GM23248 (cell line): ENCODE measurements at regions not wholly inside any gene's neighbourhood (a gene's known extent, or its start where the extent isn't known, plus 50 kb on each side); places are given as distances from the start of the nearest gene placed in this dataset. TPM values are rescaled to one million over a fixed set of nuclear protein-coding genes. Genes with fewer than 3 reads are reported as not detected.

Experiments
- DNase-seq: peaks from one replicate; pipeline ENCODE4 v3.0.0-alpha.2; 2015
- H2AFZ ChIP-seq: fragments of 200-600 bp; sonication (generic); 2 replicates; pipeline ENCODE4 v1.6.1; 2016; ENCODE audit warnings: antibody characterized with exemption
- H3F3A ChIP-seq: fragments of 200-600 bp; sonication (generic); 2 replicates; pipeline ENCODE4 v1.6.1; 2016; ENCODE audit warnings: mild to moderate bottlenecking, antibody characterized with exemption, mixed run types; ENCODE audit not compliant: insufficient read depth
- H3K27ac ChIP-seq: fragments of 200-600 bp; sonication (generic); 2 replicates; pipeline ENCODE4 v1.5.1; 2016; ENCODE audit warnings: mild to moderate bottlenecking
- H3K27me3 ChIP-seq: fragments of 200-600 bp; sonication (generic); replicated peaks from 2 replicates; pipeline ENCODE4 v1.6.1; 2016; ENCODE audit warnings: mild to moderate bottlenecking; ENCODE audit not compliant: insufficient read depth
- H3K36me3 ChIP-seq: fragments of 200-600 bp; sonication (generic); 2 replicates; pipeline ENCODE4 v1.6.1; 2016; ENCODE audit warnings: low read depth, mild to moderate bottlenecking
- H3K4me1 ChIP-seq: fragments of 200-600 bp; sonication (generic); 2 replicates; pipeline ENCODE4 v1.6.1; 2016; ENCODE audit warnings: mild to moderate bottlenecking; ENCODE audit not compliant: insufficient read depth
- H3K4me2 ChIP-seq: fragments of 200-600 bp; sonication (generic); one replicate; pipeline ENCODE4 v1.6.1; 2016; ENCODE audit warnings: mild to moderate bottlenecking; ENCODE audit not compliant: unreplicated experiment
- H3K4me3 ChIP-seq: fragments of 200-600 bp; sonication (generic); 2 replicates; pipeline ENCODE4 v1.5.1; 2016; ENCODE audit warnings: mild to moderate bottlenecking
- H3K79me2 ChIP-seq: fragments of 200-600 bp; sonication (generic); 2 replicates; pipeline ENCODE4 v1.6.1; 2016; ENCODE audit warnings: mild to moderate bottlenecking; ENCODE audit not compliant: insufficient read depth
- H3K9ac ChIP-seq: fragments of 200-600 bp; sonication (generic); 2 replicates; pipeline ENCODE4 v1.6.1; 2016; ENCODE audit warnings: mild to moderate bottlenecking
- H3K9me2 ChIP-seq: fragments of 200-600 bp; sonication (generic); 2 replicates; pipeline ENCODE4 v1.6.1; 2016; ENCODE audit warnings: mixed run types, mild to moderate bottlenecking, moderate library complexity; ENCODE audit not compliant: insufficient read depth
- H3K9me3 ChIP-seq: fragments of 200-600 bp; sonication (generic); one replicate; pipeline ENCODE4 v1.6.1; 2017; ENCODE audit warnings: low read depth
- H4K20me1 ChIP-seq: fragments of 200-600 bp; sonication (generic); 2 replicates; pipeline ENCODE4 v1.6.0; 2016; ENCODE audit not compliant: insufficient read depth
- EZH2 ChIP-seq: fragments of 200-600 bp; sonication (generic); IDR thresholded peaks from 2 replicates; pipeline ENCODE4 v1.6.1; 2018; ENCODE audit warnings: antibody characterized with exemption, mild to moderate bottlenecking; ENCODE audit not compliant: insufficient read depth, poor library complexity, severe bottlenecking
- EZH2phosphoT487 ChIP-seq: fragments of 200-600 bp; sonication (generic); IDR thresholded peaks from 2 replicates; pipeline ENCODE4 v1.6.1; 2018; ENCODE audit warnings: antibody characterized with exemption, moderate library complexity, mild to moderate bottlenecking, low read depth; ENCODE audit not compliant: insufficient read depth
- WGBS, 2 experiments: methylation state at CpG; one replicate each; pipeline ENCODE4 v1.1.6; 2015 to 2017; ENCODE audit warnings: low lambda C conversion rate in 2 of 2, low coverage in 1 of 2; ENCODE audit errors: missing lambda C conversion rate in 2 of 2; 5-methylcytosine and 5-hydroxymethylcytosine counted together
- in situ Hi-C: fragments of 300-500 bp; cut with MboI; formaldehyde crosslinking; loops from 2 replicates; pipeline ENCODE4 v1.15.0; 2020
- microRNA counts: library from miRNA; unstranded; fragments of <30 nt; microRNA quantifications from one replicate; lab custom pipeline; 2016
- microRNA-seq: library from miRNA; unstranded; fragments of <30 nt; microRNA quantifications from one replicate; pipeline ENCODE4, GENCODE V29; 2016; ENCODE audit warnings: borderline number of aligned reads
- small RNA-seq: library from RNA; depleted of rRNA; stranded (forward); fragments of <200 nt; gene quantifications from one replicate; pipeline ENCODE3, GENCODE V24; 2014; ENCODE audit warnings: low read depth, low replicate concordance

DNA sequence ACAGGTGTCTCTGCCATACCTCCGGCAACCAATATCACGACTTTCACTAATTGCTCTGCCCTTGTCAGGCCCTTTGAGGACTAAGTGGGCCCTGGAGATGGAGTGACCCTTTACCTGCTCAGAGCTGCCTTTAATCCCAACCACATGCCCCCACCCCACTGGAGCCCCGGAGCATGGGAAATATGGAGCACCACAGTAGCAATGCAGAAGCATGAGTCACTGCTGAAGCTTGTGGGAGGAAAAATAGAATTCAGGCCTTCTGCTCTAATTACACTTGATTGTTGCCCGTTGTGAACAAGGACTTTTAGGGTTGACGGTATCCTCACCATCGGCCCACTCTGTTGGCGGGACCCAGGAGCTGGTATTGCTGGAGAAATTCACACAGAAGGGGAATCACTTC is 52.5 kb upstream of the FRMD4A start:
- Histone ChIP-seq H3K36me3 (no peaks in the 10 kb centered on the region), H3K4me3 (no peak overlapping the region), H4K20me1 (no peaks in the 10 kb centered on the region), H3K4me2 (no peak overlapping the region), H3K27me3 (peaks cover 36% of the 10 kb centered on the region), H2AFZ (no peak overlapping the region), H3K9me3 (no peaks in the 10 kb centered on the region), H3K9me2 (no peaks in the 10 kb centered on the region), H3K79me2 (no peaks in the 10 kb centered on the region), H3K27ac (no peak overlapping the region), H3K9ac (no peak overlapping the region), H3F3A (peaks cover 12% of the 10 kb centered on the region), H3K4me1 (0 out of 2 replicates have a peak, but pooled peaks cover 4% of the 10 kb centered on the region)
- in situ Hi-C loops = no loop called here
- TF ChIP-seq EZH2 = no peak
- no peak for TF ChIP-seq EZH2phosphoT487
- WGBS, 2 experiments = 53 to 68% methylated on average over 7 of the region's 7 CpGs
- DNase-seq = peak; percentile 25

DNA sequence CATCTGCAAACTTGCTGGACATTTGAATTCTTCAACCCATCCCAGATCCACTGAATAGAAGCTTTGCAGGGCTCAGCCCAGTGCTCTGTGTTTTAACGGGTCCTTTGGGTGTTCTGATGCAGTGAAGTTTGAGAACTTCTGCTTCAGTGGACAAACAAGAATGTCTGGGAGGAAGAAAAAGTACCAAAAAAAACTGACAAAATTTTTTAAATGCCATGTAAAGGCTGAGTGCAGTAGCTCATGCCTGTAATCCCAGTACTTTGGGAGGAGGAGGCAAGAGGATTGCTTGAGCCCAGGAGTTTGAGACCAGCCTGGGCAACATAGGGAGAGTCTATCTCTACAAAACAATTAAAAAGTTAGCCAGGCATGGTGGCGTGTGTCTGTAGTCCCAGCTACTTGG is 51.8 kb upstream of the FRMD4A start:
- no peak overlapping the region for H3K9ac ChIP-seq
- DNase-seq = no peak

GRCh38 chr10:14382022-14382421 is 51.3 kb upstream of the FRMD4A start:
- H3K27ac ChIP-seq = no peak overlapping the region
- no peaks in the 10 kb centered on the region for H3K9me3 ChIP-seq
- H3K9ac ChIP-seq = no peak overlapping the region
- H3K27me3 ChIP-seq = peaks cover 41% of the 10 kb centered on the region
- 27 to 30% methylated on average over 5 of the region's 5 CpGs for WGBS, 2 experiments
- in situ Hi-C loops = no loop called here
- H2AFZ ChIP-seq = no peak overlapping the region
- H3K9me2 ChIP-seq = no peaks in the 10 kb centered on the region
- no peak for TF ChIP-seq EZH2
- no peak for TF ChIP-seq EZH2phosphoT487
- H3K36me3 ChIP-seq = no peaks in the 10 kb centered on the region
- no peak overlapping the region for H3K4me2 ChIP-seq
- DNase-seq = no peak
- H3K79me2 ChIP-seq = no peaks in the 10 kb centered on the region
- H4K20me1 ChIP-seq = no peaks in the 10 kb centered on the region
- H3K4me3 ChIP-seq = no peak overlapping the region
- H3K4me1 ChIP-seq = 0 out of 2 replicates have a peak, but pooled peaks cover 4% of the 10 kb centered on the region
- peaks cover 12% of the 10 kb centered on the region for H3F3A ChIP-seq

More for the DNA sequence above, 51.8 kb upstream of the FRMD4A start:
- H3K4me3 ChIP-seq = no peak overlapping the region
- 77 to 79% methylated on average over 2 of the region's 2 CpGs for WGBS, 2 experiments
- no peak overlapping the region for H3K4me2 ChIP-seq
- H3F3A ChIP-seq = peaks cover 12% of the 10 kb centered on the region
- no peaks in the 10 kb centered on the region for H3K79me2 ChIP-seq
- peaks cover 37% of the 10 kb centered on the region for H3K27me3 ChIP-seq
- TF ChIP-seq EZH2 = no peak
- TF ChIP-seq EZH2phosphoT487 = no peak
- H3K27ac ChIP-seq = no peak overlapping the region
- in situ Hi-C loops = no loop called here
- H3K36me3 ChIP-seq = no peaks in the 10 kb centered on the region
- 0 out of 2 replicates have a peak, but pooled peaks cover 4% of the 10 kb centered on the region for H3K4me1 ChIP-seq
- H4K20me1 ChIP-seq = no peaks in the 10 kb centered on the region
- H3K9me3 ChIP-seq = no peaks in the 10 kb centered on the region
- no peak overlapping the region for H2AFZ ChIP-seq
- no peaks in the 10 kb centered on the region for H3K9me2 ChIP-seq

DNA sequence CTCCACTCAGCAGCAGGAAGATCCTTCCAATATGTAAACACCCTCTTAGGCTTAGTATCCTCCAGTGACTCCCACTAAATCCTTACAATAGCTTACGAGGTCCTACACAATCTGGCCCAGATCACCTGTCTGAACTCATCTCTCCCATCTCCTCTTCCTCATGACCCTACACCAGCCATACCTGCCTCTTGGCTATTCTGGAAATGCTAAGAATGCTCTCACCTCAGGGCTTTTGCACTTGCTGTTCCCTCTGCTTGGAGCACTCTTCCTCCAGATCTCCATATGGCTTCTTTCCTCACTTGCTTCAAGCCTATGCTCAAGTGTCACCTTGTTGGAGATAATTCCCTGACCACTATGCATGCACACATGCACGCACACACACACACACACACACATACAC is 50.8 kb upstream of the FRMD4A start:
- Histone ChIP-seq H3K36me3 (no peaks in the 10 kb centered on the region), H3K4me3 (no peak overlapping the region), H3K9ac (no peak overlapping the region), H4K20me1 (no peaks in the 10 kb centered on the region), H3K4me2 (no peak overlapping the region), H3K4me1 (0 out of 2 replicates have a peak, but pooled peaks cover 2% of the 10 kb centered on the region), H3K9me3 (no peaks in the 10 kb centered on the region), H3F3A (peaks cover 7% of the 10 kb centered on the region), H3K27me3 (peaks cover 42% of the 10 kb centered on the region), H3K27ac (no peak overlapping the region), H2AFZ (no peak overlapping the region), H3K79me2 (no peaks in the 10 kb centered on the region), H3K9me2 (no peaks in the 10 kb centered on the region)
- DNase-seq = no peak
- TF ChIP-seq EZH2phosphoT487 = no peak
- TF ChIP-seq EZH2 = no peak
- 54 to 68% methylated on average over 2 of the region's 2 CpGs for WGBS, 2 experiments
- in situ Hi-C loops = no loop called here

DNA sequence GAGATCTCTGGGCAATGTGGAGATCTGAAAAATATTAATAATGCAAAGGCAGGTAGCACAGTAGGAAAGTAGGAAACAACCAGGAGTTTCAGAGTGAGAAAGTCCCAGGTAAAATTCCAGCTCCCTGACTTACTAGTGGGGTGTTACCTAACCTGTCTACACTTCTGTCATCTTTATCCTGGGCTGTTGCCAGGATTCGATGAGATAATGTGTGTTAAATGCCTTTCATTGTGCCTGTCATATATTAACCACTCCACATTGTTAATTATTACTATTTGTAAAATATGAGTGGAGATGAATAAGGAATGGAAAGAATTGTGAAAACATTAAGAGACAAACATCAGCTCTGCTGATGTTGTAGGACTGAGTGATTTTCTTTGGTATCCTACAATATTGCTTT is 50.0 kb upstream of the FRMD4A start:
- Histone ChIP-seq H3K36me3 (no peaks in the 10 kb centered on the region), H3K27me3 (peaks cover 46% of the 10 kb centered on the region), H3F3A (peaks cover 1% of the 10 kb centered on the region; the same call in 1 of the 2 replicates), H3K4me3 (no peak overlapping the region), H2AFZ (no peak overlapping the region), H4K20me1 (no peaks in the 10 kb centered on the region), H3K79me2 (no peaks in the 10 kb centered on the region), H3K27ac (no peak overlapping the region), H3K4me1 (no peaks in the 10 kb centered on the region), H3K4me2 (no peak overlapping the region), H3K9ac (no peak overlapping the region), H3K9me3 (no peaks in the 10 kb centered on the region), H3K9me2 (no peaks in the 10 kb centered on the region)
- TF ChIP-seq EZH2 (no peak), EZH2phosphoT487 (no peak)
- in situ Hi-C loops = no loop called here
- no peak for DNase-seq
- WGBS, 2 experiments = 5 to 17% methylated on average over 1 of the region's 1 CpG

MicroRNA genes in the stretch of these regions (microRNA counts, 767-probe panel; counts per million panel counts)
- 447 counts per million, percentile 86 among the panel's probes with 10 or more counts for microRNA hsa-miR-1265 (lab: Ali Mortazavi, UCI)

Small RNA genes in the stretch of these regions (microRNA-seq; reads per million reads assigned to microRNA genes)
- gene MIR1265 (not detected), gene MIR4293 (not detected)

Small RNA genes in the stretch of these regions (small RNA-seq; reads per million reads assigned to genes)
- gene MIR1265 (not detected), gene MIR4293 (not detected)
